ENCODE measurements at regions not wholly inside any gene's neighbourhood (a gene's known extent, or its start where the extent isn't known, plus 50 kb on each side); places are given as distances from the start of the nearest gene placed in this dataset.
A peak's percentile ranks its signal among the peaks of the same experiment; 100 is the strongest.

DNA sequence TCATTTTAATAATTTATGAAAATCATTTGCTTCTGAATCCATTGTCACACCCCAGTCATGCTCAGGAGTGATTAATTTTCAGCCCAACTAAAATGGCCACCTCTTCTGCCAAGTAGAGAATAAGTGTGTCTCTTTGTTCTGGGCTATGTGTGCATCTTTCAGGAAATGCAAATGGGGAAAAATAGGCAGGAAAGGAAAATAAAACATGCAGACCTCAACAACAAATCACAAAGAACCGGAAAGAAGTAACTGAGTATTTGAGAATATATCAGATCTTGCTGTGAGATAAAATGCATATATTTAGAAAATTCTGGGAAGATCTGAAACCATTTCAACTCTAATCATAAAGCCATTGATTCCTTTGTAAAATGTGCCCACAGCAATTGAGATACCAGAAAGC lies 763.9 kb downstream of the GALC start:
- DNase-seq: no peak

DNA sequence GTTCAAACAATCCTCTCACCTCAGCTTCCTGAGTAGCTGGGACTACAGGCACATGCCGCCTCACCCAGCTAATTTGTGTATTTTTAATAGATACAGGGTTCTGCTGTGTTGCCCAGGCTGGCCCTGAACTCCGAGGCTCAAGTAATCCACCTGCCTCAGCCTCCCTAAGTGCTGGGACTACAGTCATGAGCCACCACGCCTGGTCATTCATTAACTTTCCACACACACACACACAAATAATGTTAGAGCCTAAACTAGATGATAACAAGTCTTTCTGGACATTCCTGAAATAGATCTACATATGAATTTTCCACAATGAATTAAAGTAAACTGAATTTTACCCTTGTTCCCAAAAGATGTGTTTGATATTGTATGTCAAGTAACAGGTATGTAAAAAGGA lies 776.0 kb downstream of the GALC start:
- DNase-seq: no peak

DNA sequence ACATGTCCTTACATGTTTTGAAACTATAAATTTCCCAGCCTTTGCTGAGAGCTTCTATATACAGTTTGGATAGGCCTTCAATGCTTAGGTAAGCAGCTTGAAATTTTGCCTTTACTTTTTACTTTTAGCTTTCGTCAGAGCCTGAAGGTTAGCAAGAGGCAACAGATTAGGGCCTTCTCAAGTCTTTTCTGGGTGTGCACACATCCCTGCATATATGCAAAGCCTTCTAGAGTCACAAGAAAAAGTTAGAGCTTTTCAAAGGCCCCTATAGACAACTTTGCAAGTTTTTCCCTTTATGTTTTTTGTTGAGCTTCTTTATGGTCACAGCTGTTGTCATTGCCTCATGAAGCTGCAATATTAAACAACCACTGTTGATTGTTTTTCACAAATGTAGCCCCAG lies 778.4 kb downstream of the GALC start:
- no peak for DNase-seq

DNA sequence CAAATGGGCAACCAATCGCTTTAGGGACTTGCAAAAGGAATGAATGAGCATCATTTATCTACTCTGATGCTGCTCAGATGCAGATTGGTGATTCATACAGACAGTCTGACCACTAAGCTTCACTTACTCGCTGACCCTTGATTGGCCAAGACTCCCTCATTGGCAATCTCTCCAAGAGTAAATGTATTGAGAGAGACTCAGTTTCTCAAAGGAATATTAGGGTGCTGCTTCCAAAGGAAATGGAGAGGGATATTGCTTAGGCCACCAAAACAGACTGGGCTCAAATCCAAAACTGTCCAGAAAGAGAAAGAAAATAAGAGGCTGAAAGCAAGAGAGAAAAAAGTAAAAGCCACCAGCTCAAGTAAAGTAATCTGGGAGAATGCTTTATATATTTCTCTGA lies 785.2 kb downstream of the GALC start:
- no peak for DNase-seq

DNA sequence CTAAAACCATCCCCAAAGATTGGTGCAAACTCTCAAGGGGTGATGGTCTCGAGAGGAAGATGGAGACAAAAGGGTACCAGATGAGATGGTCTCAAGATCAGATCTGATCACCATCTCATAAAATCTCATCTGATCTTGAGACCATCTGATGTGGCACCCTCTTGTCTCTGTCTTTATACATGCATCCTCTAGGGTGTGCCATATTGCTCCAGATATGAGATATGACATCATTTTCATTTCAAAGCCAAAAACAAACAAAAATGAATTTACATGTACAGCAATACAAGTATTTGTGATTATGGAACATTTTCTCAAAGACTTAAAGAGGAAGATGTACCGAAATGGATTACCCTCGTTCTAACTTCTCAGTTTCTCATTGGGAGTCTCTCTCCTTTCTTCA lies 787.2 kb downstream of the GALC start:
- DNase-seq: no peak

DNA sequence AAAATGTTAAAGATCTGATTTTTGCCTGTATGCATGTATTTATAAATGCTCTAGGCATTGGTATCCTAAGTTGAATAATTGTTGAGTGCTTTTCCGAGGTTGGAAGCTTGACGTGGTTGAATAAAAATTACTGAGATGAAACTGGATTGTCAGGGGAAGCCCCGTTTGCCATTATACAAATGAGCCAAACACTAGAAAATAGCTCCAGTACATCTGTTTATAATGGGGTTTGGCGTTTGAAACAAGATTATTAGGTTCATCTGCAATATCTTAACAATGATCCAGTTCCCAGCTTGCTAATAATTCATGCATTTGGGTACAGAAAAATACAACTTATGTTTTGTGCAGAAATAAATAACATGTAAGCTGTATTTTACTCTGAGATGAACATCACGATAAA lies 789.6 kb downstream of the GALC start:
- no peak for DNase-seq

DNA sequence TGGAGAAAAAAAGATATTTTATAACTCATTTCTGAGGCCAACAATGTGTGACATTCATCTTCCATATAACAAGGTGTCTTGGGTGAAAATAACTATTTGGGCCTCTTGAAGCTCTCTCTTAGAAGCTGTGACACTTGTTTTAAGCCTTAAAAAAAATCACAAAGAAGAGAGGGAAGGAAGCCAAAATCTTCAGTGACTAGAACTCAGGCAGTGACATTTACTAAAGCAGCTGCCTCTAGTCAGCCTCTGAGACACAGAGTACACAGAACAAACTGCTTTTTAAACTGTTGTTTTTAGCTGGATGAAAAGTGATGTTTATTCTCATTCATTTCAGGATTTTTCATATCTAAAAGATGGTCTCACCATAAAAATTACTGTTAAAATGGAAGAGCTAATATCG lies 793.6 kb downstream of the GALC start:
- no peak for DNase-seq

DNA sequence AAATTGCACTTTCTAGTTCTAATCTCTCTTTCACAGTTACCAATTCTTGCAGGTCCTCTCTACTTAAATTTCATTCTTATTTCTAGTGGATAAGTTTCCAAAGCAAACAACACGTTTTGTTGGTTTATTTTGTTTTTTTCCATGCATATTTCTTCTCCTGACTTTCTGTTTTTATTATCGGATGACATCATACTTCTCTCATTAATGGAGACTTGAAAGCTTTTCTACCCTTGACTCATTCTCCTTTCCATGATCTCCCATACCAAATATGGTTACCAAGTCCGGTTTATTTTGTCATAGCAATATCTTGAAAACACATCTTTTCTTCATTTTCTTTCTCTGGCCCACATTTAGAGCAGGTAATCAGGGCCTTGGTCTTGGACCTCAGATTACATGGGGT lies 796.5 kb downstream of the GALC start:
- DNase-seq: no peak

DNA sequence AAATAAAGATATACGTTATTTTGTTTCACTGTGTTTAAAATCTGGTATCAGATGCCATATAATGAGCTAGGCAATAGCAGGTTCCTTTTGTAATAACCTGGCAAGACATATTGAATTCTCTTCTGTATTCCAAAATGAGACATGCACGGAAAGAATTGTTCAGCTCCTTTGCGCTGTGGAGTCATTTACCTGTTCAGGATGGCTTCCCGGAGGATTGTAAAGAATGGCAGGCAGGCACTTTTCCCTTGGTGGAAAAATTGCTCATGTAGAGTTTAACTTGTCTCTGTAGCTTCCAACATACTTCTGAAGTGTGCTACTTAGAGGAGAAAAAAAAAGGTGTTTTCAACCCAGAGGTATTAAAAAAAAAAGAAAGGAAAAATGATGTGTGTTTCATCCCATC lies 805.2 kb downstream of the GALC start:
- no peak for DNase-seq

DNA sequence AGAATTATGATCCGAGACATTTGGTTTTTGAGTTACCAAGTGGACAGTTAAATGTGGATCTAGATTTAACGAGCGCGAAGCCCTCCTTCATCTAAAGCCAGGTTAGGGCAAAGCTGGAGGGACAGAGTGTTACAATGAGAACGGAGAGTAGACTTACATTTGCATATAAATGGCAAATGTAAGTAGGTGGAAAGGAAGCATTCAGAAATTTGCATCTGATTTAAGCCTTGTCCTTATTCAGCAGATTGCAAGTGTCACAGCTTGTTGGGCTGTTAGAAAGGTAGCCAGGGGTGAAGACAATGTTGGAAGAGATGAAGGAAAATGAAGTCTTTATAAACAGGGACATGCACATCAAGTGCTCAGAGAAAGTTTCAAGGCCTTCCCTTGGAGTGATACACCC lies 806.2 kb downstream of the GALC start:
- DNase-seq: peak; percentile 8

DNA sequence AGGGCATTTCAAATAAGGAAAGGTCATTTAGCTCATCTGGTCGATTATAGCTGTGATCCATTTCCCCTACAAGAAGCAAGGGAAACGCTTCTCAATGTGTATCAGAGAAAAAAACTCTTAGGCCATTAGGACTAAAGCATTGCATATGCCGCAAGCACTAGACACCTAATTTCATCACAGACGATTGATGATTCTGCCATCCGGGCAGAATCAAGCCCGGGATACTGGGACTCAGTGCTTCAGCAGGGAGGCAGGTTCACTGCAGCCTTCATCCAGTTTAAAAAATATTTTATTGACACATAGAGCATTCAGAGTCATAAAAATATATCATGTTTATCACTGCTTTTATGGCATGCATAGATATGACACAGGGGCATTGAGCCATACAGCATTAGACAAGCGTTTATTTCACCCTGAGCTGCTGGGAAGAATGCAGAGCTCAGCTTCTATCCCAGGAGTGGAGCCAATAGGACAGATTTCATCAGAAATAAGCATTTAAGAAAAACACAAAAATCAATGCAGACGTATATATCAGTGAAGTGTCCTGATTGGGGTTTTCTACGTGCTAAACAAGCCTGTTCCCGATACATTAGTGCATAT lies 806.9 kb downstream of the GALC start:
- DNase-seq: peak; percentile 48

DNA sequence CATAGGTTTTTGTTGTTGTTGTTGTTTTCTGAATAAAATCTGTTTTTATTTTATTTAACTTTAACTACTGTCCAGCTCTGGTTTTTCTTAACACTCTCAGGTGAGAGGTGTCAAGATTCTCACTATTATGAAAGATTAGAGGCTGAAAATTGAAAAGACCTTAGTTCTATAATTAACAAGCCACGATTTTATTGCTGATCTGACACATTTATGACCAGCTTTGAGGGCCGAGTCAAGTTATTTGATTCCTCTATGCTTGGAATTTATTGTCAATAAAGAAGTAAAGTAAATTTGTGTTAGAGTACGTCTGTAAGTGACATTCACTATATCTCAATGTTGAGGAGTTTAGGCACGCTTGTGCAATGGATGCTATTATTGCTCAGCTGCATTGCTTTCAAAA lies 808.8 kb downstream of the GALC start:
- no peak for DNase-seq

DNA sequence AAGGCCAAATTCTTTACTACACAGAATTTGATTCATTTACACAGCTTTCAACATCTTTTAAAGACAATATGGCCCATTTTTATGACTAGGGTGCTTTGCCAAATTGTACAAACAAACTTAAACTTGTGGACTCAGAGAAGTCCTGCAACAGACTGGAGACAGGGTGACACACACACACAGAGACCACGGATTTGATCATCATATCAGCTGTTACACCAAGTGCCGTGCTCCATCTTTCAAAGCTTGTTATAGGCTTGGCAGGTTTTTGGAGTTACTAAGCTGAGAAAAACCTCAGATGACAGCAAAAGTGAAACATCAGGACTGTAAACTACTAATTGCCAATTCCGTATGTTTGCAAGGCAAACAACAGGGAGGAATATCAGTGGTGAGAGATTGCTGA lies 811.7 kb downstream of the GALC start:
- no peak for DNase-seq

DNA sequence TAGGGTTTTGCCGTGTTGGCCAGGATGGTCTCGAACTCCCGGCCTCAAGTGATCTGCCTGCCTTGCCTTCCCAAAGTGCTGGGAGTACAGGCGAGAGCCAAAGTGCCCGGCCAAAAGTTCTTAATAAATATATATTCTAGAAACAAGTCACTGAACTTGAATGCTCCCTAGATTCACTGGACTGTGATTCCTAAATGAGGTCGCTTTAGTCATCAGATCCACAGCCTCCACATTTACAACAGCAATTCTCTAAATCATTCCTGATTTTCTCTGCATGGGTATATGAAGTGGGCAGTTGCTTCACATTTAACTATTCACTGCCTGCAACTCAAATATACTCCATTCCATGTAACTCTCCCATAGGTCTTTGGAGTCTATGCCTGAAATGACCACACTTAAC lies 813.0 kb downstream of the GALC start:
- DNase-seq: no peak

DNA sequence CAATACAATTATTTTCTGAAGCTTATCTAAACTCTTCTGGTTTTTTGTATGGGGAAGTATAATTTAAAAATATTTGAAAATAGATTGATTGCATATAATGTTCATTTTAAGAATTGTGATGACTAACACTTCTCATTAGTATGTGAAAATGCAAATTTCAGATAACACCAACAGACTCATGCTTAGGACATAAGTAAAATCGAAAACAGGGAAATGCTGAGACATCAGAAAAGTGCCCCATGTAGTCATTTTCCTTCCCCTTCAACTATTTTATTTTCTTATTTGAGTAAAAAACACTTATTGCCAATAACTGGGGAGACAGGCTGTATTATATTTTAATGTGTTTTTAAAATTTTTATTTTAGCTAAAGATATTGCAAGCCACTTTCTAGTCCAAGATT lies 814.7 kb downstream of the GALC start:
- DNase-seq: no peak

DNA sequence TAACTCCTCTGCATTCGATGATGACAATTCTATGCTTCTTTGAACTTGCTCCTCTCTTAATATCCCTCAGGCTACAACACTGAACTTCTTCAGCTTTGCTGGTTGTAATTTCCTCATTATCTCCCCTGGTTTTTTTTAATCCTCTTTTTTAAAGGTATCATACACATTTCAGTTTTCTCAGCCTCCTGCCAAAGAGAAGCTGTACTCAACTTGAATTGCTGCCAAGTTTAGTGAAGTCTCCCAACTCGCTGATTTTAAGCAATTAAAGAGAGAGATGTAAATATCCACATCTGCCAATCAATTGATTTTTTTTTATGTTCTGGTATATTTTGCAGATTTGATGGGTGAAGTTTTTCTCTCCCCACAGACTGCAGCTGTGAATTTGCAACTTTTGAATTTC lies 817.8 kb downstream of the GALC start:
- peak; percentile 19 for DNase-seq

DNA sequence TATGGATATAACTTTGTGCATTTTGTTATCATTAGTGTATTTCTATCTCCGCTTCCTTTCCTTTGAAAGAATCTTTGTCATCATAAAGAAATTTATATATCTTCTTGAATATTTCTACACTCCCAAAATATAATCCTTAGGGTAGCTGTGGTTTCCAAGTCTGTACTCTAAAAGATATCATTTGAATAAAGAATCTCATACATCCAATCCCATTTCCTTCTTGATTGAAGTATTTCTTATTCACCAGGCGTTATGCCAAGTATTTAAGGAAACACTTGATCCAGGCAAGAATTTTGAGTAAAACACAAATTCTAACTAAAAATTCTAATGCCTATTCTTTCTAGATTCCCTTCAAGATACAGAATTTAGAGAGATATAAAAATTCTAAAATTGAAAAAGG lies 821.8 kb downstream of the GALC start:
- DNase-seq: no peak

DNA sequence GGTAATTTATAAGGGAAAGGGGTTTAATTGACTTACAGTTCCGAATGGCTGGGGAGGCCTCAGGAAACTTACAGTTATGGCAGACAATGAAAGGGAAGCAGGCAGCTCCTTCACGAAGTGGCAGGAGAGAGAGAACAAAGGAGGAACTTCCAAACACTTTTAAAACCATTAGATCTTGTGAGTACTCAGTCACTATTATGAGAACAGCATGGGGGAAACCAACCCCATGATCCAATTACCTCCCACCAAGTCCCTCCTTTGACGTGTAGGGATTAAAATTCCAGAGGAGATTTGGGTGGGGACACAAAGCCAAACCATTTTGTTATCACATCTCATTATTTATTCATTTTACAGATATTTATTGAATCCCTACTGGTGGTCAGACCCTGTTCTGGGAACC lies 822.8 kb downstream of the GALC start:
- DNase-seq: no peak

DNA sequence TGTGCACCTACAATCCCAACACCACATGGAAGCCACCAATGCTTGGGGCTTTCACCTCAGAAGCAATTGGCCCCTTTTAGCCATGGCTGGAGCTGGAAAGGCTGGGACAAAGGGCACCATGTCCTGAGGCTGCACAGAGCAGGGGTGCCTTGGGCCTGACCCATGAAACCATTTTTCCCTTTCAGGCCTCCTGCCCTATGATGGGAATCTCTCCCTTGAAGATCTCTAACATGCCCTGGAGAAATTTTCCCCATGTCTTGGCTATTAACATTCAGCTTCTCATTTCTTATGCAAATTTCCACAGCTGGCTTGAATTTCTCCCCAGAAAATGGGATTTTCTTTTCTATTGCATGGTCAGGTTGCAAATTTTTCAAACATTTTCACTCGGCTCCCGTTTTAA lies 823.6 kb downstream of the GALC start:
- DNase-seq: no peak

DNA sequence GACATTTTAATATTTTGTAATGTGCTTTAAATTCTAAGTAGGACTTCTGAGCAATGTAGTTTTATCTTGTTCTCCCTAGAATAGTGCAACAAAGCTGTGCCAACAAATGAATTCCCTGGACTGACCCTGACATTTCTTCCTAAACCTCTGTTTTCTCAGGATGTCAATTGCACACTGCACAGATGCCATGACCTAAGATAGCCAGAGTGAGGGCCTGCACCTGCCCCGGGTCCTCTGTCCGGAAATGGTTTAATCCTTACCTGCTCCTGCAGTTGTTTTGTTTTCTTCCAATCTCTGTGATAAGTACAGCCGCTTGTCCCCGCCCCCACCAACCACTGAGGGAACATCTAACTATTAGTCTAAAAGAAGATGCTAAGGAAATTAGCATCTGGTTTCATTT lies 831.5 kb downstream of the GALC start:
- no peak for DNase-seq

DNA sequence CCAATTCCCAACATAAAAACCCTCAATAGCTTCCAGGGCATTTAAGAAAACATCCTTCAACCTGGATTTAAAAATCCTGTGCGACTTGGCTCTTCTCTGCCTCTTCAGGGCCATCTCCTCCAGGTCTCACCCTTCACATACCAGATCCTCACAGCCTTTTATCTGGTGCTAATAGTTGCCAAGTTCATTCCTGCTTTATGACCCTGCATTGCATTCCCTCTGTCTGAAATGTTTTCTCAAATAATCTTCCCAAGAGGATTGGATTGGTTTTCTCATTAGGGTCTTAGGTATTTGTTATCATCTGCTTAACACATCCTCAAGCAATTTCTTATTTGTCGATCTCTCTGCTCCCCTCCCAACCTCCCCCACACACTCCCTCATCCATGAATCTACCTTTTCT lies 832.0 kb downstream of the GALC start:
- no peak for DNase-seq

DNA sequence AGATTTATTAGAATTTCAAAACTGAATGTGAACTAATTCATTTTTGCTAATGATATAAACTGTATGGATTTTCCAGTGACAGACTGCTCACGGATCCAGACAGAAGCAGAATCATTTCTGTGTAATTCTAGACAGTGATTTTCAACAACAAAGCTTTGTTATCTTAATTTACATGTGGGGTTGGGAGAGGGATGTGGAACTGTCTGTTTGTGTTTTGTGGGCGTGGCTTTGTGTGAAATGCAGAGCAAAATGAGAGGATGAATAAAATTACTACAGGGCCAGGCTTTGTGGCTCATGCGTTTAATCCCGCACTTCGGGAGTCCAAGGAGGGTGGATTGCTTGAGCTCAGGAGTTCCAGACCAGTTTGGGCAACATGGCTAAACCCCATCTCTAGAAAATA lies 834.7 kb downstream of the GALC start:
- no peak for DNase-seq

DNA sequence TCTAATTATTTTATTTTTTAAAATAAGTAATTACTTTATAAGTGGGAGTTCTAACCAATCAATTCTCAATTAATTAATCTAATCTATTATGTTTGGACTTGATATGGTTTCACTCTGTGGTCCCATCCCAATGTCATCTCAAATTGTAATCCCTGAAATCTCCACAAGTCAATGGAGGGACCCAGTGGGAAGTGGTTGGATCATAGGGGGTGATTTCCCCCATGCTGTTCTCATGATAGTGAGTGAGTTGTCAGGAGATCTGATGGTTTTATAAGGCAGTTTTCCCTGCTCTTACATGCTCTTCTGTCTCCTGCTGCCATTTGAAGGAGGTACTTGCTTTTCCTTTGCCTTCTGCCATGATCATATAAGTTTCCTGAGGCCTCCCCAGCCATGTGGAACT lies 836.1 kb downstream of the GALC start:
- DNase-seq: no peak

DNA sequence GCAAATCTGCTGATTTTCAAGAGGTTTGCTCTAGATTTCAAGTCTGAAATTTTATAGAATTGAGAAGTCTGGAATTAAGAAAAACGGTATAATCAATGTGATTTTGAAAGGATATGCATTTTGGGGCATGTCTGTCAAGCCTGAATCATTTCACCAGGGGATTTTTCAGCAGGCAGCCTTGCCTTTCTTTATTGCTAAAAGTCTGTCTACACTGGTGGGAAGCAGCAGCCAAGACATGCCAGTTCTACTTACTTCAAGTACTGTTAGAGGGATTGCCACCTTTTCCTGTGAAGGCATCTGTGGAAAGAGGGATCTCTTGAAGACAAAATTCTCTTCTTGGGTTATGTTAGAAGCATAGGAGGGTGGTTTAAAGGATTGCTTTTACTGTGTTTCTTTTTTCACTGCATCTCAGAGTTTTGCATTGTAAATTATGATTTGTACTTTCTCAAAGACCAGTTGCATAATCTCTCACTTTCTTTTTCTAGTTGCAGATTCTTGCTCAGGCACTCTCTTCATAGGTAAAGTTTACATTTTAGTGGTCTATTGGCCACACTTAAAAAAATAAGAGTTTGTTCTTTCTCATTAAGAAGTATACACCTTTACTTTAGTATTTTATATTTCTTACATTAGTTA lies 837.0 kb downstream of the GALC start:
- no peak for DNase-seq

DNA sequence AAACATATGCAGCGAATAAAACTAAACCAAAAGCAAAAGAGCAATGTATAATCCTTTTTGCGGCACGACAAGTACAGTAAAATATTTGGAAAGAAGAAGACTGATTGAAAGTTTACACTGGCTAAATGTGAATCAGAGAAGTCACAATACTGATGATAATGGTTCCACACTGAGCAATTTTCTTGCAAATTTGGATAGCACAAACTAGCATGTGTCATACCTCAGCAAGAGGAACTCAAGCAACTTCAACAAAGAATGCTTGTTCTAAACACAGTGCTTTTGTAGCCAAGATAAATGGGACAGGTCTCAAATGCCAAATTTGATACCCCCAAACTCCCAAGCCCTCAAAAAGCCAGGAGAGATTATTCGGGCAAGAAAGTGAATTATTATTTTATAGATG lies 839.1 kb downstream of the GALC start:
- DNase-seq: no peak

DNA sequence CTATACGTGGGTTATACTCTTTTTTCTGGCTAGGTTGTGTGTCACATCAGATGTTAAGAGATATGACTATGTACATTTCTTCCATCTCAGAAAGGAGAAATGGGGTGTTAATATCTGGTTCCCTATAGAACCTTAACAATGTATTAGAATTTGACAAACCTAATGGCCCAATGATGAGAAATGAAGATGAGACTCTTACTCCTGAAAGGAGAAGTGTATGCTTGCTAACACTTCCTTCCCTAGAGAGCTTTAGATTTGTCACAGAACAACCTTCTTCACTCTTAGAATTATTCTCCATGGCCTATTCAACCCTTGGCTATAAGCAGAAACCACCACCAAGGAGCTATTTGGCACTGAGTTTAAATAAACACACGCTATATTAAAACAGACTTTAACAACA lies 839.6 kb downstream of the GALC start:
- no peak for DNase-seq

Measured in eye (tissue), 1 donor.